GM19023 (cell line): ENCODE measurements at regions not wholly inside any gene's neighbourhood (a gene's known extent, or its start where the extent isn't known, plus 50 kb on each side); places are given as distances from the start of the nearest gene placed in this dataset.
"Not testable (repeated sequence)": the region's sequence is repeated elsewhere in the genome, so short reads cannot be mapped to it uniquely, and the experiment has no call there.

ENCODE experiments used
- ATAC-seq: cut with Tn5 transposase; IDR thresholded peaks from one replicate; pipeline ENCODE4 v1.9.1; 2021; ENCODE audit warnings: mild to moderate bottlenecking, moderate library complexity; ENCODE audit not compliant: unreplicated experiment

DNA sequence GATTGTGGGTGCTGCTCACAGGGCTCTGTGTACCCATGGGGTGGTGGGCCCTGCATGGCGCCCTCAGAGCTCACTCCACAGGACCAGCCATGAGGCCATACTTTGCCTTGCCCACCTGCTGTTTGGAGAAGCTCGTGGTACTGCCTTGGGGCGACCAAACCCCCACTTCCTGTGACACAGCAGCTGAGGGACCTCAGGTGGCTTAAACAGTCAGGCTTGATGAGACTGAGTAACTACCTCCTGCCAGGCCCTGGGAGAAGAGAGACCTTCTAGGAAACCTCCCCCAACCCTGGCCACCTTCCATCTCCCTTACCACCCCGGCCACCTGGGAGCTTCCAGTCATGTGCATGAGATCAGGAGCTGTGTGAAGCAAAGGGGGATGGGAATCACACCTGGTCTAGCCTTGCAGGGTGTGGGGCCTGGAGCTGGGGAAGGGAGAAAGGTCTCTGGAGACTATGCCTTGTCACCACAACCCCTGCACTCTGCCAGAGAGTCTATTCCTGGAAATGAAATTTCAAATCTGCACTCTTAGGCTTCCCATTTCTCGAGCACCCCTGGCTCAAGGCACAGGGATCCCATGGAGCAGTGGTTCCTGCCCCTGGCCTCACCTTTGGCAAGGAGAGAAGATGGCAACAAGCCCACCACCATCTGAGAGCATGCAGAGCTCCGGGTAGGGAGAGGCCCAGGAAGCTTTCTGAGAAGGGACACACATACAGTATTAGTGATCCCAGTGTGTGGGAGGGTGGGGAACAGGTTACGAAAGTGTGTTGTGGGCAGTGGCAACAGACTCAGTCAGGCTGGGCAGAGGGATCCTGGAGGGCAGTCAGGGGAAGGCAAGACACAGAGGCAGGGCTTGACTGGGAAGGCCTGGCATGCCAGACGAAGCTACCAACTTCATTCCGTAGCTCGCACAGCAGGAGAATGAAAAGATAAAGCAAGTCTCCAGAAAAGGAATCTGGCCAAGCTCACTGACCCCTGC lies 125.0 kb downstream of the URI1 start:
- ATAC-seq: no peak

GRCh38 chr19:30067956-30068506 lies 126.0 kb downstream of the URI1 start:
- not testable (repeated sequence) for ATAC-seq

- ATAC-seq: no peak
Measured at GRCh38 chr19:30068528-30069395, 126.7 kb downstream of the URI1 start.

- no peak for ATAC-seq
Measured at GRCh38 chr19:30069535-30070197, 127.6 kb downstream of the URI1 start.

DNA sequence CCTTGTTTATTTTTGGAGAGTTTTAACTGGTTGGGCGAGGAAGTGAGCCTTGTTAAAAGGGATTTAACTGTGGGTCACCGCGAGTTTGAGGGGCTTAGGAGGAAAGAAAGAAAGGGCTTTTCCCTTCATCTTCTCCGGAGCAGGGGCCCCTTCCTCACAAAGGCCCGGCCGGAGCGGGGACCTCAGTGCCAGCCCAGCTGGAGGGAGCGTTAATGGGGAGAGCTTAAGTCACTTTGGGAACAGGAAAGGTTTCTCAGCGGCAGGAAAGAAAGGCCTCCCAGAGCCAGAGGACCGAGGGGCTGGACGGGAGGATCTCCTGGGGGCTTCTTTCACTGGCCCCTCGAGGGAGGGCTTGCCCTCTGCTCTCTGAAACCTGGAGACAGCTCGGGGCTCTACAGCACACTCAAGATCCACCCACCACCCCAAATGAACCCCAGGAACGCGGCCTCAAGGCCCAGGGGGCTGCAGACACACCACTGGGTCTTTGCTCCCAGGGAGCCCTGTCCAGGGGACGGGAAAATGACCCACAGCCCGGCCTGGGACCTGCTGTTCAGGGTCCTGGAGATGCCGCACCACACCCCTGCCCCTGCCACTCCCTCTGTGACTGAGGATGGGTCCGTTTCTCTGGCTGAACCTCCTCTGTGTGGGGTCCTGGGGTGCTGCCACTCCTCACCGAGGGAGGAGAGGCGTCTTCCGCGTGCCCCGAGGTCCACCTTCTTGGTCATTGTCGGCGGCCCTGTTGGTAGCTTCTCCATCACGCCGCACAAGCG lies 128.3 kb downstream of the URI1 start:
- no peak for ATAC-seq

- ATAC-seq: no peak
Measured at GRCh38 chr19:30070968-30071632, 129.1 kb downstream of the URI1 start.

GRCh38 chr19:30071871-30072270 lies 129.8 kb downstream of the URI1 start:
- no peak for ATAC-seq

DNA sequence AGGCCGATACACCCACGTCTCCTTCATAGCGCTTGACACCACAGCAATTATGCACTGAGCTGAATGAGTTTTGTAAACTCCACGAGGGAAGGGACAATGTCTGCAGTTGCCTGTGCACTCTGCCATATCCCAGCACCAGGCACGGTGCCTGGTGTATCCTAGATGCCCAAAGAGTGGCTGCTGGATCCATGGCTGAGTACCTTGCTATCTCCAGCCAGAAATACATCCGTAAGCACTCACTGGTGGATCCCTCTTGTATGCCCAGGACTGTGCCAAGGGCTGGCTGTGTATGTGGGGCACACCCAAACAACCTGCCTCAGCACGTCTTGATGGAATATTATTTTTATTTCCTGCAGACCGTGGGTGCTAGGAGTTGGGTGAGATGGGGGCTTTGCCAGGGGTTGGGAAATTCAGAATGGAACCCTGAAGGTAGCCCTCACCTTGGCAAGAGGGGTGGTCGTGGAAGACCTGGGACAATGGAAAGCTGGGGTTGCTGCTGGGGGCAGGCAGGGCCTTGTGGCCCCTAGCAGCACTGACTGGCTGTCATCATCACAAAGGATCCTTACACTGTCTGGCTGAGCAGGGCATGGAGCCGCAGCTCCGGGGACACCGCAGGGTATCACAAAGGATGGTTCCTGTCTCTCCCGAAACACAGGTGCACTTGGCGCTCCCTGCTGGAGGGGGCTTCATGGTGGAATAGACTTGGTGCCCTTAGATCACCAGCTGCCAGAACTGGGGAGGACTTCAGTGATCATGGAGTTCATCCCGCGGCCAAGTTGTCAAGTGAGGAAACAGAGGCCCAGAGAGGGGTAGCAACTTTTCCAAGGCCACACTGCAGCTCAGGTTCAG lies 131.3 kb downstream of the URI1 start:
- ATAC-seq: no peak

- ATAC-seq: no peak
Measured at GRCh38 chr19:30074096-30074495, 132.1 kb downstream of the URI1 start.

DNA sequence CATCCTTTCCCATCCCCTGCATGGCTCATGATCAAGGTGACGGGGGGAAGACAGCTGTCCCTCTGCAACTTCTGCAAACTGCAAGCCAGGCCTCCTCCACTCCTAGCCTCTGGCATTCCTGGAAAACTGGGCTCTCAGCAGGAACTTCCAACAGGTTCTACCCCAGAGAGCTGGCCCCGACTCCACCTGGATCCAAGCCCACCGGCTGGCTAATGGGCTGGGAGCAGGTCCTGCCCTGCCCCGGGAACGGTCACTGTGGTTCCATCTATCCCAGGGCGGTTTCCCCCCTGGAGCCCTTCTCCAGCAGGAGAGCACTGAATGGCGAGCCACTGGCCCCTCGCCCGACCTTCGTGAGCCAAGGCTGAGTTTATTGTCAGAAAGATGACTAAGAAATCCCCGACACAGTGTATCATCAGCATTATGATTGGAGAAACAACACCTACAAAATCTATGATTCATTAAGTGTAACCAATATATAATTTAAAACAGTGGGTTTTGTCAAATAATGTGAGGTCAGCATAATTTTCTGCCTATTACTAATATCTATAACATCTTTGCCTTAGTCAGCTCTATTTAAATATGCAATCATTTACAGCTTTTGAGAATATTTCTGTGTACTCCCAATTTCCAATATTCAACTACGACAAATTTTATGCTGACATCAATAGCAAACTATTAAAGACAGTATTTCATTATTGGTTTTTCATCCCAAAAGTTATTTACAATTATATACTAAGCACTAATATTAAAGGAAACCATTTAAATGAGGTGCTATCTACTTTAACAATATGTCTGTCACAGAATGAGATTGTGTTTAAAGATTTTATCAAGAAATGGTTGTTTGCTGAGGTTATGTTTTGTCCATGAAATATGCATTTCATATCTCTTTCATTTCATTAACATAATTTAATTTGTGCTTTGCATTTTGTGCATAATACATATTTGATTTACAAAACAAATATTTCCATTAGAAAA lies 133.0 kb downstream of the URI1 start:
- no peak for ATAC-seq

DNA sequence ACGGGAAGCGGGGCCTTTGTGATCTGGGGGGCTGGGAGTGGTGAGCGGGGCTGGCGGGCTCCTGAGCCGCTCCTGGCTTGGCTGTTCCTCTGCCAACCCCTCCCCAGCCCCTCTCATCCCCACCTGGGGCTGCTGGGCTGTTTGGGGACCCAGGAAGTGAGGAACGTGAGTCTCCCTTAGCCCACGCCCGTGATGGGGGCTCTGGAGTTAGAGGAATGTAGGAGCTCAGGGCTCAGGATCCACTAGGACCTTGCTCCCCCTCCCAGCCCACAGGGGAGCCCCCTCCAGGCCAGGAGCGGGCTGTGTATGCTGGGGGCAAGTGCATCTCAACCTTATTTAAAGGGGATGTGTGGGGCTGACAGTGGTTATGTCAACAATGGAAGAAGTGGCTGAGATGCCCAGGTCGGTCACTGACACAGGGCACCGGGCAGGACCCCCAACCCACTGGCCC lies 134.1 kb downstream of the URI1 start:
- ATAC-seq: no peak

DNA sequence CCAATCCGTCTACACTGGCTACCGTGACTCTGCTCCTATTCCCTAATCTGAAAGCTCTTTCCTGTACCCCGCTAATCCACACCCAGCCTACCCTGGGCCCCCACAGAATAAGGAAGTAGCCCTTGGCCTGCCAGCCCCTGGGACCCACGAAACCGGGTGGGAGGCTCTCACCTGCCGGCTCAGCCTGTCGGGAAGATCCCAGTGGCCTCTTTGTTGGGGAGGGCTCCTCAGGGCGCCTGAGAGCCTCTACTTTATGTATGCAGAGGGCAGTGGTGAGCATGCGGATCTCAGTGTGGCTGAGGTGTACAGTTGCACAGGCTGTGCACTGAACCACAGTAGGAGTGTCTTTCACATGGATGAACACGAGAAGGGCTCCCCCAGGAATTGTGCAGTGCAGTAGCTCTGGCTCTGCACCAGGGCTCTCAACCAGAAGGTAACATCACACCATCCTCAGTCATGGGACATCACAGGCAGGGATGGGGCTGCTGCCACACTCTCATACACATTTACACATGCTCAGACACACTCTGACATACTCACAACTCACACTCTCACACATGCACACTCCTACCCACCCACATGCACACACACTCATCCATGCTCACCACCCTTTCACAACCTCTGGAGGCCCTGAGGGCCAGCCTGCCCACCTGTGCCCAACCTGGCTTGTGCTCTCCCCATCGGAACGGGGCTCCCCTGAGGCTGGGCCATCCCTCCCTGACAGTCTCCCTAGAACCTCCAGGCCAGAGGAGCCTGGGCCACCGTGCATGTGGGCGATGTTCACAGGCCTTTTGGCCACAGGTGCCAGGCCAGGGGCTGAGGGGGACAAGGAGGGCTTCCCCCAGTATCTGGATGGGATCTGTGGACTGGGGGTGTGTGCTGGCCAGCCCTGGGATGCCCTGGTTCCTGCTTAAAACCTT lies 135.0 kb downstream of the URI1 start:
- no peak for ATAC-seq

- no peak for ATAC-seq
Measured at GRCh38 chr19:30077851-30078355, 135.9 kb downstream of the URI1 start.

DNA sequence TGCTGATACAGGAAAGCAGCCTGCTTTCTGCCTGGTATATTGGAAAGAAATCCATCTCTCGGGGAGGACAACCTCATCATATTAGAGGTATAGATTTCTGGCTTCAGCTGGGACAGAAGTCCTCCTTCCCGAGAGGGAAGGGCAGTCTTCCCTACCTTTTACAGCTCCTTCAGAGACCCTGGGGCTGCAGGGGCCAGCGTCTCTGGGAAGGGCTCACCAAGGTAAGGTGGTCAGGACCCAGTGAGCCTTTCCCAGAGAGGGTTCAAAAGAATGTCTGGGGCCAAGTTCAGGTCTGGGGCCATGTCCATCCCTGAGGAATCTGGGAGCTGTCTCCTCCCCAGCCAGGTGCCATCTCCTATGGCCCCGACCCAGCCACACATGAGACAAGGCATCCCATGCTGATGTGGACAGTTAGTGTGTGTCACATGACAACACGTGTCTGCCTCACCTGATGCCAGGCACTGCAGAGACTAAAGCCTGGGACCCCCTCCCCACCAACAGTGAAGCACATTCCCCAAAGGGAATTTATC lies 136.4 kb downstream of the URI1 start:
- no peak for ATAC-seq

GRCh38 chr19:30079200-30079599 lies 137.2 kb downstream of the URI1 start:
- no peak for ATAC-seq

- ATAC-seq: no peak
Measured at GRCh38 chr19:30082168-30082567, 140.1 kb downstream of the URI1 start.
